K562 (cell line): ENCODE measurements at regions not wholly inside any gene's neighbourhood (a gene's known extent, or its start where the extent isn't known, plus 50 kb on each side); places are given as distances from the start of the nearest gene placed in this dataset.

Source experiments
- ATAC-seq: fragments of 200-7000 bp; cut with Tn5 transposase; 3 replicates; pipeline ENCODE4 v1.9.1; 2020; ENCODE audit warnings: moderate library complexity
- BruUV-seq: library from RNA; stranded (reverse); fragments of 400-500 nt; replicated peaks from 2 replicates; lab custom pipeline; 2021; lab: Mats Ljungman, UMichigan
- CTCF ChIA-PET: fragments of 300-600 bp; formaldehyde crosslinking; extraction: SDS; loops from one replicate; lab custom pipeline; 2021; ENCODE audit warnings: low intra/inter-chr PET ratio; lab: Yijun Ruan, JAX
- POLR2A ChIA-PET: fragments of 300-600, 350-650 bp; sonication (Branson Sonifier 250); formaldehyde crosslinking; extraction: SDS; loops from one replicate; lab custom pipeline; 2021; ENCODE audit warnings: antibody characterized with exemption, inconsistent platforms; lab: Yijun Ruan, JAX
- DNase-seq, 4 experiments: peaks; one replicate each; pipeline versions ENCODE4 v3.0.0 to v3.0.0-alpha.2; 2011 to 2018; ENCODE audit warnings: low spot score in 3 of 4, mixed read lengths in 3 of 4; ENCODE audit errors: extremely low read depth in 1 of 4
- FAIRE-seq: peaks from 2 replicates; lab custom pipeline; 2011; peaks lifted over from hg19 to GRCh38; lab: Jason Lieb, UNC
- H2AFZ ChIP-seq: 2 replicates; pipeline ENCODE4 v1.6.0; 2011; ENCODE audit warnings: low read depth, low read length, control low read depth, inconsistent platforms
- H3K27ac ChIP-seq: fragments of 200-600 bp; 3 replicates; pipeline ENCODE4 v1.8.0; 2011; ENCODE audit warnings: low read depth, mild to moderate bottlenecking, control low read depth, inconsistent platforms, low read length, moderate library complexity, mixed read lengths; ENCODE audit errors: extremely low read depth
- H3K27me3 ChIP-seq, 2 experiments: fragments of 300-600 bp in 1 of 2; 2 replicates in 1 of 2; 3 replicates in 1 of 2; pipeline versions ENCODE4 v1.6.0 to v1.8.0; 2011; ENCODE audit warnings: inconsistent platforms in 2 of 2, low read length in 2 of 2, mild to moderate bottlenecking in 1 of 2, mixed read lengths in 1 of 2, moderate library complexity in 1 of 2; ENCODE audit not compliant: control insufficient read depth in 2 of 2, insufficient read depth in 2 of 2
- H3K36me3 ChIP-seq: fragments of 300-600 bp; 3 replicates; pipeline ENCODE4 v1.8.0; 2011; ENCODE audit warnings: mild to moderate bottlenecking, low read length, inconsistent platforms; ENCODE audit not compliant: control insufficient read depth, insufficient read depth
- H3K4me1 ChIP-seq, 2 experiments: fragments of 200-600 bp in 1 of 2; replicated peaks in 1 of 2; 2 replicates in 1 of 2; 3 replicates in 1 of 2; pipeline versions ENCODE4 v1.5.1 to v1.8.0; 2011; ENCODE audit warnings: inconsistent platforms in 2 of 2, low read length in 2 of 2, mild to moderate bottlenecking in 1 of 2, mixed read lengths in 1 of 2, moderate library complexity in 1 of 2; ENCODE audit not compliant: control insufficient read depth in 2 of 2, insufficient read depth in 2 of 2
- H3K4me2 ChIP-seq: 2 replicates; pipeline ENCODE4 v1.6.1; 2011; ENCODE audit warnings: low read length, control low read depth, inconsistent platforms, mixed read lengths; ENCODE audit not compliant: insufficient read depth
- H3K4me3 ChIP-seq: fragments of 200-600 bp; sonication (generic), shearing (Covaris generic); 2 replicates; pipeline ENCODE4 v1.5.1; 2016; ENCODE audit warnings: control low read depth, inconsistent platforms
- H3K79me2 ChIP-seq: fragments of 200-600 bp; 3 replicates; pipeline ENCODE4 v1.8.0; 2011; ENCODE audit warnings: low read length, inconsistent platforms; ENCODE audit not compliant: control insufficient read depth, insufficient read depth
- H3K9ac ChIP-seq, 2 experiments: 2 replicates each; pipeline versions ENCODE4 v1.6.0 to v1.6.1; 2011; ENCODE audit warnings: low read depth in 2 of 2, low read length in 2 of 2, control low read depth in 1 of 2, inconsistent platforms in 1 of 2, mild to moderate bottlenecking in 1 of 2, mixed read lengths in 1 of 2; ENCODE audit not compliant: insufficient read depth in 1 of 2
- H3K9me1 ChIP-seq: one replicate; pipeline ENCODE4 v1.6.0; 2011; ENCODE audit warnings: inconsistent platforms, mild to moderate bottlenecking, low read length, moderate library complexity; ENCODE audit not compliant: control insufficient read depth, insufficient read depth
- H3K9me3 ChIP-seq: replicated peaks from 2 replicates; pipeline ENCODE4 v1.5.1; 2011; ENCODE audit warnings: low read depth, low read length, inconsistent platforms; ENCODE audit not compliant: control insufficient read depth, insufficient read depth
- H4K20me1 ChIP-seq: replicated peaks from 2 replicates; pipeline ENCODE4 v1.6.1; 2011; ENCODE audit warnings: low read length, inconsistent platforms, mixed read lengths; ENCODE audit not compliant: control insufficient read depth, insufficient read depth
- CREM ChIP-seq: IDR thresholded peaks from 2 replicates; pipeline ENCODE4 v1.6.1; 2014; ENCODE audit warnings: antibody characterized with exemption, low read depth
- FOXJ2 ChIP-seq: fragments of 200-800 bp; sonication (Bioruptor generic); IDR thresholded peaks from 2 replicates; pipeline ENCODE4 v1.6.1; 2016; ENCODE audit warnings: missing genetic modification characterization, missing compliant biosample characterization
- GABPA ChIP-seq: fragments of 200-800 bp; sonication (Bioruptor generic); conservative IDR thresholded peaks from 2 replicates; pipeline ENCODE4 v1.6.1; 2016; ENCODE audit warnings: low read depth, missing genetic modification characterization, missing compliant biosample characterization
- MAFK ChIP-seq: IDR thresholded peaks from 2 replicates; pipeline ENCODE4 v1.6.1; 2011; ENCODE audit warnings: low read length, improper control_type of control experiment
- OTX1 ChIP-seq: fragments of 450-650 bp; formaldehyde crosslinking; IDR thresholded peaks from 2 replicates; pipeline ENCODE4 v1.4.0; 2022; ENCODE audit warnings: mild to moderate bottlenecking
- PYGO2 ChIP-seq: fragments of 450-650 bp; IDR thresholded peaks from 2 replicates; pipeline ENCODE4 v1.6.1; 2016; ENCODE audit warnings: mild to moderate bottlenecking, missing genetic modification characterization, moderate library complexity, missing compliant biosample characterization
- WGBS: fragments of 100-300 bp; shearing (Covaris generic); methylation state at CpG from one replicate; pipeline ENCODE4 v1.1.6; 2016; ENCODE audit warnings: low coverage, mixed read lengths; ENCODE audit not compliant: insufficient coverage; ENCODE audit errors: missing lambda C conversion rate; 5-methylcytosine and 5-hydroxymethylcytosine counted together
- in situ Hi-C: fragments of 300-500 bp; cut with MboI; formaldehyde crosslinking; loops from 4 replicates; pipeline ENCODE4 v1.15.0; 2018; ENCODE audit warnings: inconsistent platforms, mixed read lengths
- intact Hi-C: fragments of 100-400 bp; cut with micrococcal nuclease; formaldehyde crosslinking; loops from 2 replicates; pipeline ENCODE4 v1.14.2; 2022
- TF ChIP-seq, protein P1 (sequence below), 3 experiments: fragments of 200-800 bp in 1 of 3; sonication (Bioruptor generic) in 1 of 3; sonication (generic) in 1 of 3; formaldehyde crosslinking in 1 of 3; IDR thresholded peaks; 2 replicates each; pipeline versions ENCODE4 v1.6.1 to v1.8.0; 2016 to 2022; ENCODE audit warnings: mild to moderate bottlenecking in 2 of 3, missing compliant biosample characterization in 2 of 3, missing genetic modification characterization in 2 of 3, missing genetic modification reagents in 1 of 3
- TF ChIP-seq, protein P2 (sequence below): fragments of 250-450 bp; sonication (Bioruptor Pico); IDR thresholded peaks from 2 replicates; pipeline ENCODE4 v1.4.0; 2020; ENCODE audit warnings: mild to moderate bottlenecking, moderate library complexity
- TF ChIP-seq, protein P3 (sequence below): sonication (generic); formaldehyde crosslinking; IDR thresholded peaks from 2 replicates; pipeline ENCODE4 v1.8.1; 2023; ENCODE audit warnings: mild to moderate bottlenecking, missing genetic modification reagents
- TF ChIP-seq, protein P4 (sequence below): fragments of 450-650 bp; IDR thresholded peaks from 2 replicates; pipeline ENCODE4 v1.7.0; 2016; ENCODE audit warnings: borderline replicate concordance

DNA sequence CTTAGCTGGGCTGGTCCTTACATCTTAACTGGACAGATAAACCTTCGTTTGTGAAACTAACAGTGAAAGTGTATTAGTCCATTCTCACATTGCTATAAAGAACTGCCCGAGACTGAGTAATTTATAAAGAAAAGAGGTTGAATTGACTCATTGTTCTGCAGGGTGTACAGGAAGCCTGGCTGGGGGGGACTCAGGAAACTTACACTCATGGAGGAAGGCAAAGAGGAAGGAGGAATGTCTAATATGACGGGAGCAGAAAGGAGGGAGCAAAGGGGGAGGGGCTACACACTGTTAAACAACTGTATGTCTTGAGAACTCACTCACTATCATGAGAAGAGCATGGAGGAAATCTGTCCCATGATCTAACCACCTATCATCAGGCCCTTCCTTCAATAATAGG is 1566.5 kb upstream of the PCDH7 start:
- POLR2A ChIA-PET, result no interaction called here
- BruUV-seq, result no TSS peak

DNA sequence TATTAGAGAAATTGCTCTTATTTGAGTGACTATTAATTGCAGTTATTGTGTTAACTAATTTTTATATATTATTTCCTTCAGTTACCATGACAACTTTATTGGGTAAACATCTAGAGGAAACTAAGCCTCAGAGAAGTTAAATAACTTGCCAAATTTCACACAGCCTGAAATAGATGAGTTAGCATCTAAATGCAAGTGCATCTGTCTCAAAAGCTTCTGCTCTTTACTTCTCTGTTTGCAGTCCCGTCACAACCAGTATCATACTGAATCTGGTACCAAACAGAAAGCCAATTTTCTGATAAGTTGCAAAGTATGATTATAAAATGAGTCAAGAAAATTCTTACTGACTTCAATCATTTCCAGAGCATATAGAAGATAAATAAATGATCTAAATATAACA is 1544.9 kb upstream of the PCDH7 start:
- H3K4me3 ChIP-seq, result no peak overlapping the region
- no peak overlapping the region for H3K9ac ChIP-seq
- H3K27me3 ChIP-seq, result no peaks in the 10 kb centered on the region
- no peaks in the 10 kb centered on the region for H3K79me2 ChIP-seq
- FAIRE-seq (no peak), DNase-seq (no peak), ATAC-seq (no peak)
- no peak overlapping the region for H3K27ac ChIP-seq
- no peaks in the 10 kb centered on the region for H3K9me1 ChIP-seq
- ChIA-PET POLR2A (no interaction called here), CTCF (no interaction called here)
- 0% methylated on average over 1 of the region's 1 CpG for WGBS
- intact Hi-C loops, result no loop called here
- no peak overlapping the region for H2AFZ ChIP-seq
- H4K20me1 ChIP-seq, result no peaks in the 10 kb centered on the region
- H3K4me1 ChIP-seq, result no peaks in the 10 kb centered on the region
- no peaks in the 10 kb centered on the region for H3K36me3 ChIP-seq
- in situ Hi-C loops, result no loop called here
- no peak overlapping the region for H3K4me2 ChIP-seq
- BruUV-seq, result no TSS peak
- H3K9me3 ChIP-seq, result no peaks in the 10 kb centered on the region
- TF ChIP-seq, protein P1, sequence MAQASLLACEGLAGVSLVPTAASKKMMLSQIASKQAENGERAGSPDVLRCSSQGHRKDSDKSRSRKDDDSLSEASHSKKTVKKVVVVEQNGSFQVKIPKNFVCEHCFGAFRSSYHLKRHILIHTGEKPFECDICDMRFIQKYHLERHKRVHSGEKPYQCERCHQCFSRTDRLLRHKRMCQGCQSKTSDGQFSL (CRISPR knock-in tag; IDR thresholded peaks at IDR 0.05), result no peak
- TF ChIP-seq, protein P1 (tag; IDR thresholded peaks at IDR 0.05), result no peak
- TF ChIP-seq, protein P2, sequence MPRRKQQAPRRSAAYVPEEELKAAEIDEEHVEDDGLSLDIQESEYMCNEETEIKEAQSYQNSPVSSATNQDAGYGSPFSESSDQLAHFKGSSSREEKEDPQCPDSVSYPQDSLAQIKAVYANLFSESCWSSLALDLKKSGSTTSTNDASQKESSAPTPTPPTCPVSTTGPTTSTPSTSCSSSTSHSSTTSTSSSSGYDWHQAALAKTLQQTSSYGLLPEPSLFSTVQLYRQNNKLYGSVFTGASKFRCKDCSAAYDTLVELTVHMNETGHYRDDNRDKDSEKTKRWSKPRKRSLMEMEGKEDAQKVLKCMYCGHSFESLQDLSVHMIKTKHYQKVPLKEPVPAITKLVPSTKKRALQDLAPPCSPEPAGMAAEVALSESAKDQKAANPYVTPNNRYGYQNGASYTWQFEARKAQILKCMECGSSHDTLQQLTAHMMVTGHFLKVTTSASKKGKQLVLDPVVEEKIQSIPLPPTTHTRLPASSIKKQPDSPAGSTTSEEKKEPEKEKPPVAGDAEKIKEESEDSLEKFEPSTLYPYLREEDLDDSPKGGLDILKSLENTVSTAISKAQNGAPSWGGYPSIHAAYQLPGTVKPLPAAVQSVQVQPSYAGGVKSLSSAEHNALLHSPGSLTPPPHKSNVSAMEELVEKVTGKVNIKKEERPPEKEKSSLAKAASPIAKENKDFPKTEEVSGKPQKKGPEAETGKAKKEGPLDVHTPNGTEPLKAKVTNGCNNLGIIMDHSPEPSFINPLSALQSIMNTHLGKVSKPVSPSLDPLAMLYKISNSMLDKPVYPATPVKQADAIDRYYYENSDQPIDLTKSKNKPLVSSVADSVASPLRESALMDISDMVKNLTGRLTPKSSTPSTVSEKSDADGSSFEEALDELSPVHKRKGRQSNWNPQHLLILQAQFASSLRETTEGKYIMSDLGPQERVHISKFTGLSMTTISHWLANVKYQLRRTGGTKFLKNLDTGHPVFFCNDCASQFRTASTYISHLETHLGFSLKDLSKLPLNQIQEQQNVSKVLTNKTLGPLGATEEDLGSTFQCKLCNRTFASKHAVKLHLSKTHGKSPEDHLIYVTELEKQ (CRISPR knock-in tag), result no peak
- TF ChIP-seq, protein P3, sequence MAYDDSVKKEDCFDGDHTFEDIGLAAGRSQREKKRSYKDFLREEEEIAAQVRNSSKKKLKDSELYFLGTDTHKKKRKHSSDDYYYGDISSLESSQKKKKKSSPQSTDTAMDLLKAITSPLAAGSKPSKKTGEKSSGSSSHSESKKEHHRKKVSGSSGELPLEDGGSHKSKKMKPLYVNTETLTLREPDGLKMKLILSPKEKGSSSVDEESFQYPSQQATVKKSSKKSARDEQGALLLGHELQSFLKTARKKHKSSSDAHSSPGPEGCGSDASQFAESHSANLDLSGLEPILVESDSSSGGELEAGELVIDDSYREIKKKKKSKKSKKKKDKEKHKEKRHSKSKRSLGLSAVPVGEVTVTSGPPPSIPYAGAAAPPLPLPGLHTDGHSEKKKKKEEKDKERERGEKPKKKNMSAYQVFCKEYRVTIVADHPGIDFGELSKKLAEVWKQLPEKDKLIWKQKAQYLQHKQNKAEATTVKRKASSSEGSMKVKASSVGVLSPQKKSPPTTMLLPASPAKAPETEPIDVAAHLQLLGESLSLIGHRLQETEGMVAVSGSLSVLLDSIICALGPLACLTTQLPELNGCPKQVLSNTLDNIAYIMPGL, result no peak

More for the DNA sequence above, 1566.5 kb upstream of the PCDH7 start:
- Histone ChIP-seq H3K4me3 (no peak overlapping the region), H3K27me3 (no peaks in the 10 kb centered on the region), H2AFZ (no peak overlapping the region), H3K27ac (no peak overlapping the region), H3K9ac (no peak overlapping the region), H3K4me2 (no peak overlapping the region), H4K20me1 (no peaks in the 10 kb centered on the region), H3K79me2 (no peaks in the 10 kb centered on the region), H3K9me3 (no peaks in the 10 kb centered on the region), H3K36me3 (no peaks in the 10 kb centered on the region), H3K4me1 (no peaks in the 10 kb centered on the region), H3K9me1 (no peaks in the 10 kb centered on the region)
- in situ Hi-C loops, result no loop called here
- no peak for FAIRE-seq
- intact Hi-C loops, result no loop called here
- ATAC-seq, result no peak
- no peak for DNase-seq
- TF ChIP-seq PYGO2 (tag) (no peak), OTX1 (no peak), CREM (no peak), GABPA (tag) (no peak), MAFK (no peak), FOXJ2 (no peak)
- TF ChIP-seq, protein P4, sequence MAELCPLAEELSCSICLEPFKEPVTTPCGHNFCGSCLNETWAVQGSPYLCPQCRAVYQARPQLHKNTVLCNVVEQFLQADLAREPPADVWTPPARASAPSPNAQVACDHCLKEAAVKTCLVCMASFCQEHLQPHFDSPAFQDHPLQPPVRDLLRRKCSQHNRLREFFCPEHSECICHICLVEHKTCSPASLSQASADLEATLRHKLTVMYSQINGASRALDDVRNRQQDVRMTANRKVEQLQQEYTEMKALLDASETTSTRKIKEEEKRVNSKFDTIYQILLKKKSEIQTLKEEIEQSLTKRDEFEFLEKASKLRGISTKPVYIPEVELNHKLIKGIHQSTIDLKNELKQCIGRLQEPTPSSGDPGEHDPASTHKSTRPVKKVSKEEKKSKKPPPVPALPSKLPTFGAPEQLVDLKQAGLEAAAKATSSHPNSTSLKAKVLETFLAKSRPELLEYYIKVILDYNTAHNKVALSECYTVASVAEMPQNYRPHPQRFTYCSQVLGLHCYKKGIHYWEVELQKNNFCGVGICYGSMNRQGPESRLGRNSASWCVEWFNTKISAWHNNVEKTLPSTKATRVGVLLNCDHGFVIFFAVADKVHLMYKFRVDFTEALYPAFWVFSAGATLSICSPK, result no peak
- CTCF ChIA-PET, result no interaction called here
- 0% methylated on average over 3 of the region's 3 CpGs for WGBS
